NAMALWA (cell line): ENCODE measurements at regions not wholly inside any gene's neighbourhood (a gene's known extent, or its start where the extent isn't known, plus 50 kb on each side); places are given as distances from the start of the nearest gene placed in this dataset.
"Not testable (repeated sequence)": the region's sequence is repeated elsewhere in the genome, so short reads cannot be mapped to it uniquely, and the experiment has no call there.

Experiments
- DNase-seq: peaks from one replicate; pipeline ENCODE4 v3.0.0-alpha.2; 2015; ENCODE audit warnings: low spot score

- no peak for DNase-seq
Measured at GRCh38 chr2:107462181-107462580, 364.5 kb upstream of the RGPD4 start.

GRCh38 chr2:107466241-107466640 lies 360.5 kb upstream of the RGPD4 start:
- DNase-seq, result no peak

GRCh38 chr2:107466984-107467773 lies 359.5 kb upstream of the RGPD4 start:
- DNase-seq, result no peak

DNA sequence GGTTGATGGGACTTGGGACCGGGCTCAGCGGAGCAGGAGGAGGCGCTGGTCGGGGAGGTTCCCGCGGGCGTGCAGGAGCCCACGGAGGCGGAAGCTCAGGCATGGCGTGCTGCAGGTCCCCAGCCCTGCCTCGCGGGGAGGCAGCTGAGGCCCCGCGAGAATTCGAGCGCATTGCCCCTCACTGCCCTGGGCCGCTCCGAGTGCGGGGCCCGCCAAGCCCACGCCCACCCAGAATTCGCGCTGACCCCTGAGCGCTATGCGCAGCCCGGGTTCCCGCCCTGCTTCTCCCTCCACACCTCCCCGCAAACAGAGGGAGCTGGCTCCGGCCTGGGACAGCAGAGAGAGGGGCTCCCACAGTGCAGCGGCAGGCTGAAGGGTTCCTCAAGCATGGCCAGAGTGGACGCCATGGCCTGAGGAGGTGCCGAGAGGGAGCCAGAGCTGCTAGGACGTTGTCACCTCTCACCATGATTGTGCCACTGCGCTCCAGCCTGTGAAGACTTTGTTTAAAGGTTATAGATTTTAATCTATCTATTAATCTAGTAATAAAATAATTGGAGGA lies 357.2 kb upstream of the RGPD4 start:
- no peak for DNase-seq

DNA sequence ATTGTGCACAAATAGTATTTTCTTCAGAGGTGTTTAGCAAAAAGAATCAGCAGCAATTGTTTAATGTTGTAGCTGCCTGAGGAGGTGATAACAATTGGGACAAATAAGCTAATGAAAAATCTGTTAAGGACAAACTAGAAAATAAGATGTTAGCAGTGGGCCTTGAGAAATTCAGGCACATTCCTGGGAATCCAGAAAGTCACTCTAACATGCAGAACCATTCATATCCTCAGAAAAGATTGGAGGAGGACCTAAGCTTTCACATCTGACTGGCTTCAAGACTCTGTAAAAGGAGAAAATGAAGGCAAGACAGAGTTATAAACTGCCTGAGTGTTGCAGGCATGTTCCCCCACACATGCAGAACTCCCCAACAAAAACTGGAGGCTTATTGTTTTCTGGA lies 353.5 kb upstream of the RGPD4 start:
- DNase-seq, result no peak

GRCh38 chr2:107475859-107476258 lies 350.8 kb upstream of the RGPD4 start:
- no peak for DNase-seq

DNA sequence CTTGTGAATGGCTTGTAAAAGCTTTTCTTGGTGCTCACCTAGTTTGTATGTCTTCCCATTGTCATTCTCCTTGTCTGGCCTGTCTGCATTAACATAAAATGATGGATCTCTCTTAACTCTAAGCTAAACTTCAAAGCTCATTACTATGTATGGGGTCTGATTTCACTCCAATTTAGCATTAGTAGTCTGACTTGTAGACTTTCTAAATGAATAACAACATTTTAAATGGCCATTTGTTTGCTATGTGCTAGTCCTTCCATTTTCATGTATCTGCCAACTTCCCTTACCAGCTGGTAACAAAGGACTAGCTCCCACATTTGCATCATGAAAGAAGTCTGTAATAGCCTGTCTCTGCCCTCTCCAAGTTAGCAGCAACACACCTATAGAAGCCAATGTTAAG lies 324.2 kb upstream of the RGPD4 start:
- DNase-seq, result no peak

DNA sequence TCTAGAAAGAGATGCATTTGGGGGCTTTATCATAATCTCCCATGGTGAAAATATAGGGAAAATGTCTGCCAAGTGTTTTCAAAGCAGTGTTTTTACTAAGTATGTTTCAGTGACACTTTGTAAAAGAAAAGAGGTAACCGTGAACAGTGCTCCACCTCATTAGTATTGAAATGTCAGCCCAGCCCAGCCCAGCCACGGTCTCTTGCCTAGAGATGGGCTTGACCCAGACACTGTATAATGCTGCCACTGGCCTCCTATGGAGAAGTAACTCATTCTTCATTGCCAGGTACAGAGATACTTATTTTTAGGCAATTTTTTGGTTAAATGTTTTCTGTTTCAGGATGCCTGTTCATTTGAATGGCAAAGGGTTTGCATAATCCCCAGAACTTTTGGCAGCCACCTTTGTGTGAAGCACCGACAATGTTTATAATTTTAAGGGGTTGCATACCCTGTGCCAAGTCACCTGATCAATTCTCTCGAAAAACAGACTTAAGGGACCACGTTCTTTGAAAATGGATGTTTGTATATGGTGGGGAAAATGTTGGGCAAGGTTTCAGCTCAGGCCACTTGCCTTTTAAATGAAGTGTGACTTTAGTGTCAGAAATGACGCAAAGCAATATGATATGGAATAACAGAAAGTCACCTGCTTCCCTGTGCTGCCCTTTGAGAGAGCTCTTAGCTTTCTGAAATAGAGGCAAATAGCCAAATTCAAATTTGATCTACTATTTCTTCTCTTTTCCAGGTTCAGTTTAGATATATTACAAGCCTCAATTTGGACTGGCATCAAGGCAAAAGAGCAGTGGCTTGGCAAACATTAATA lies 314.5 kb upstream of the RGPD4 start:
- DNase-seq, result no peak

- DNase-seq, result no peak
Measured at GRCh38 chr2:107525406-107525805, 301.3 kb upstream of the RGPD4 start.

DNA sequence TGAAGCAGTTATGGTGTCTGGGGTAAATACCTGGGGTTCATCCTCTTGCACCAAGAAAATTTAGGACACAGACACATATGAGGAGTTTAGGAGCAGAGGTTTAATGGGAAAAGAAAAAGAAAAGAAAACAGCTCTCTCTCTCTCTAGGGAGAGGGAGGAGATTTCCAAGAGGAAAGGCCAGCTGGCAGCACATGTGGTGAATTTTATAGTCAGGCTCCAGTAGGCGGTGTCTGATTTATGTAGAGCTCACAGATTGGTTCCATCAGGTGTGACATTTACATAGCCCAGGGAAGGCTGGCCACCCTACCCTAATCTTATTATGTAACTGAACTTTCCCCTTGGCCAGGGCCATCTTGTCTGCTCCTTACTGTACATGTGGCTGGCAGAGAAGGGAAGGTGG lies 297.5 kb upstream of the RGPD4 start:
- DNase-seq, result no peak

DNA sequence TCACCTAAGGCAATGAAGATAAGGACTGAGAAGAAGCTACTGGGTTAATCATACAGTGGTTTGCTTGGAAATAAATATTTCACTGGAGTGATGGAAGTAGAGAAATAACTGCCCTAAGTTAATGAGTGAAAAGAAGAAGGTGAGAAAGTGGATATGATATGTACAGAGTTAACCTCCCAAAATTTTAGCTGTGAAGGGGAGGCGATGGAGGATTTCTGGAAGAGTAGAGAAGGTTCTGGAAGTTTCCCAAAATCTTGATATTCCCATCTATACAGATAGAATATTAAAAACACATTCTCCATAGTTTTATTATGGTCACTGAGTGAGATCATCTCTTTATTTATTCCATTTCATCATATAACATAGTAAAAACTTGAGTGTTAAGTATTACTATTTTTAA lies 296.6 kb upstream of the RGPD4 start:
- no peak for DNase-seq

DNA sequence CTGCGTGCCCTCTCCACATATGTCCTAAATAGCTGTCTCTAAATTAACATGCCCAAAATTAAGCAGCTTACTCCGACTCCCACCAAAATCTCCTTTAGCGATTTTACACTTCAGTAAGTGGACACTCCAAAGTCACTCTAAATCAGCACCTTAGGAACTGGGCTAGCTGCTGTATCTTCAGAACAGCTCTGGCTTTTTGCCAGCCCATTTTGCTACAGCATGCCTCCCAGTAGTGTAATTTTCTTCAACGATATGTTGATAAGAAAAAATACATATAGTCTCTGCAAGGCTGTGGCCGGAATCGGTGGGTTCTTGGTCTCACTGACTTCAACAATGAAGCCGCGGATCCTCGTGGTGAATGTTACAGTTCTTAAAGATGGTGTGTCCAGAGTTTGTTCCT lies 291.8 kb upstream of the RGPD4 start:
- no peak for DNase-seq

DNA sequence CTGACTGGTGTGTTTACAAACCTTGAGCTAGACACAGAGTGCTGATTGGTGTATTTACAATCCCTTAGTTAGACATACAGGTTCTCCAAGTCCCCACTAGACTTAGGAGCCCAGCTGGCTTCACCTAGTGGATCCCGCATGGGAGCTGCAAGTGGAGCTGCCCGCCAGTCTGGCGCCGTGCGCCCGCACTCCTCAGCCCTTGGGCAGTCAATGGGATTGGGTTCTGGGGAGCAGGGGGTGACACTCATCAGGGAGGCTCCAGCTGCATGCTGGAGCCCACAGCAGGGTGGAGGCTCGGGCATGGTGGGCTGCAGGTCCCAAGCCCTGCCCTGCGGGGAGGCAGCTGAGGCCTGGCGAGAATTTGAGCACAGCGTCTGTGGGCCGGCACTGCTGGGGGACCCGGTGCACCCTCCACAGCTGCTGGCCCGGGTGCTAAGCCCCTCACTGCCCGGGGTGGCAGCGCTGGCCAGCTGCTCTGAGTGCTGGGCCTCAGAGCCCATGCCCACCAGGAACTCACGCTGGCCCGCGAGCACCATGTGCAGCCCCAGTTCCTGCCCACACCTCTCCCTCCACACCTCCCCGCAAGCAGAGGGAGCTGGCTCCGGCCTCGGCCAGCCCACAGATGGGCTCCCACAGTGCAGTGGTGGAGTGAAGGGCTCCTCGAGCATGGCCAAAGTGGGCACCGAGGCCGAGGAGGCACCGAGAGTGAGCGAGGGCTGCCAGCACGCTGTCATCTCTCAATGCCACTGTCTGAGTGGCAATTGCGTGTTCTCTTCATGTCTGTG lies 290.6 kb upstream of the RGPD4 start:
- DNase-seq, result not testable (repeated sequence)

- no peak for DNase-seq
Measured at GRCh38 chr2:107542314-107542740, 284.4 kb upstream of the RGPD4 start.

- no peak for DNase-seq
Measured at GRCh38 chr2:107543793-107544192, 282.9 kb upstream of the RGPD4 start.

DNA sequence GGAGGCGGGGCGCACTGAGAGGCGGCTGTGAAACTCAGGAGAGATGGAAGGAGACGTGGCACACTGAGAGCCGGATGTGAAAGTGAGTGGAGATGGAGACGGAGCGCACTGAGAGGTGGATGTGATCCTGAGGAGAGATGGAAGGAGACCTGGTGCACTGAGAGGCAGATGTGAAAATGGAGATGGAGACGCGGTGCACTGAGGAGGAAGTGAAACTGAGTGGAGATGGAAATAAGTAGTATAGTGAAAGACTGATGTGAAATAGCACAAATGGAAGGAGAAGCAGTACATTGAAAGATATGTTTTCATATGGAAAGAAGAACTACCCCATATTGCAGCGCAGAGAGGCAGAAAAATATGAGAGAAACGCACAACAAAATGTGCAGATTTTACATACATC lies 281.6 kb upstream of the RGPD4 start:
- DNase-seq, result peak; percentile 10

- no peak for DNase-seq
Measured at GRCh38 chr2:107545851-107546250, 280.8 kb upstream of the RGPD4 start.

GRCh38 chr2:107548216-107548615 lies 278.5 kb upstream of the RGPD4 start:
- DNase-seq, result no peak

DNA sequence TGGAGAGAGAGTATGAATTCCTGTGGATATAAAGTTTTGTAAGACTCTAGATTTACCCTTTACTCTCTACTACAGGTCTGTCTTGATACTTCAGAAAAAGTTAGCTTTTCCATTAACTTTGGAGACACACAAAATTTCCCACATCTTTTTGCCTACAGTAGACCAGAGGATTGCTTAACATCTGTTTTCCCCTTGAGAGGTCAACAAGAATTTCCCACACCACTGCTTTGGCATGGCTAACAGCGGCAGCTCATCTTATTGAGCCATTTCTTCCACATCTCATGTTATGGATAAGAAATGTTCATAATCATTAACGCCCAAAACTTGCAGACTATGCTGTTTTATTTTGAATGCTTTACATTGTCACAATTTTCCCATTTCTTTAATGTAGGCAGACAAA lies 273.6 kb upstream of the RGPD4 start:
- DNase-seq, result no peak

GRCh38 chr2:107553539-107553938 lies 273.2 kb upstream of the RGPD4 start:
- no peak for DNase-seq

GRCh38 chr2:107556038-107556627 lies 270.6 kb upstream of the RGPD4 start:
- DNase-seq, result no peak

DNA sequence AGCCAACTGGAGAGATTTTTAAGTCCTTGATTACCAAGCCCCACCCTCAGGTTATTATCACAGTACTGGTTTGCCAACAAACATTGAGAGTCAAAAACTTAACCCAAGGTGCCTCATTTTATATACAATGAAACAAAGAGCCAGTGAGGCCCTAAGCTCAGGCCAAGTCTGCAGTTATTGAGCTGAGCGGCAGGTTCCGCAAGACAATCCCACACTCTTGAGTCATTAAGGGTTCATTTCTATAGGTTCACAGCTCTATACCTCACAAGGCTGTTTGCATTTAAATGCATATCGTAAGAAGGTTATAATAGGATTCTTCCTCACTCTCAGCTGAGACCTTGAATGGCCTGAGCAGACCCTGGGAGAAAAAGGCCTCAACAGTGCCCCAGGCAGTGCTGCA lies 268.4 kb upstream of the RGPD4 start:
- DNase-seq, result no peak
